GM21528 (cell line): ENCODE measurements at regions not wholly inside any gene's neighbourhood (a gene's known extent, or its start where the extent isn't known, plus 50 kb on each side); places are given as distances from the start of the nearest gene placed in this dataset.

Source experiments
- ATAC-seq: cut with Tn5 transposase; IDR thresholded peaks from one replicate; pipeline ENCODE4 v1.9.1; 2021; ENCODE audit warnings: mild to moderate bottlenecking, moderate library complexity; ENCODE audit not compliant: unreplicated experiment, low FRiP score

- no peak for ATAC-seq
Observed at GRCh38 chr17:63316100-63316499, 130.0 kb downstream of the CYB561 start.

GRCh38 chr17:63317166-63317840 is 128.8 kb downstream of the CYB561 start:
- ATAC-seq: no peak

GRCh38 chr17:63325808-63326207 is 120.3 kb downstream of the CYB561 start:
- no peak for ATAC-seq

GRCh38 chr17:63329876-63330275 is 116.2 kb downstream of the CYB561 start:
- ATAC-seq: no peak

- ATAC-seq: no peak
Observed at GRCh38 chr17:63331301-63332061, 114.6 kb downstream of the CYB561 start.

- ATAC-seq: no peak
Observed at GRCh38 chr17:63332286-63332685, 113.8 kb downstream of the CYB561 start.

- ATAC-seq: no peak
Observed at GRCh38 chr17:63333869-63334268, 112.2 kb downstream of the CYB561 start.

GRCh38 chr17:63335831-63336230 is 110.3 kb downstream of the CYB561 start:
- ATAC-seq: no peak

- ATAC-seq: no peak
Observed at GRCh38 chr17:63337579-63337978, 108.5 kb downstream of the CYB561 start.

GRCh38 chr17:63338272-63338671 is 107.8 kb downstream of the CYB561 start:
- no peak for ATAC-seq

- no peak for ATAC-seq
Observed at GRCh38 chr17:63341276-63341675, 104.8 kb downstream of the CYB561 start.

- ATAC-seq: no peak
Observed at GRCh38 chr17:63344383-63344782, 101.7 kb downstream of the CYB561 start.

GRCh38 chr17:63345611-63346010 is 100.5 kb downstream of the CYB561 start:
- ATAC-seq: no peak

GRCh38 chr17:63347475-63347874 is 98.6 kb downstream of the CYB561 start:
- no peak for ATAC-seq

- no peak for ATAC-seq
Observed at GRCh38 chr17:63349478-63350000, 96.6 kb downstream of the CYB561 start.

- ATAC-seq: no peak
Observed at GRCh38 chr17:63350364-63350763, 95.7 kb downstream of the CYB561 start.

- no peak for ATAC-seq
Observed at GRCh38 chr17:63354256-63354655, 91.8 kb downstream of the CYB561 start.

- ATAC-seq: no peak
Observed at GRCh38 chr17:63356337-63356757, 89.8 kb downstream of the CYB561 start.

GRCh38 chr17:63358111-63358839 is 87.8 kb downstream of the CYB561 start:
- ATAC-seq: no peak

- ATAC-seq: no peak
Observed at GRCh38 chr17:63358956-63359355, 87.2 kb downstream of the CYB561 start.

- no peak for ATAC-seq
Observed at GRCh38 chr17:63361182-63361581, 84.9 kb downstream of the CYB561 start.
